H1 (cell line): ENCODE measurements at regions not wholly inside any gene's neighbourhood (a gene's known extent, or its start where the extent isn't known, plus 50 kb on each side); places are given as distances from the start of the nearest gene placed in this dataset.

Experiments used
- CTCF ChIA-PET: fragments of 300-600 bp; sonication (Branson Sonifier 250); formaldehyde crosslinking; loops from one replicate; lab custom pipeline; 2021; ENCODE audit not compliant: partially characterized antibody; lab: Charles Lee
- POLR2A ChIA-PET: fragments of 300-600 bp; sonication (Branson Sonifier 250); formaldehyde crosslinking; loops from one replicate; lab custom pipeline; 2021; ENCODE audit warnings: inconsistent platforms; ENCODE audit not compliant: partially characterized antibody; lab: Charles Lee
- DNase-seq, 2 experiments: peaks; one replicate each; pipeline versions ENCODE4 v3.0.0 to v3.0.0-alpha.2; 2010 to 2022; ENCODE audit warnings: low spot score in 2 of 2, low read depth in 1 of 2, mixed read lengths in 1 of 2
- FAIRE-seq: peaks from 2 replicates; lab custom pipeline; 2011; peaks lifted over from hg19 to GRCh38; lab: Jason Lieb, UNC
- H2AFZ ChIP-seq: 2 replicates; pipeline ENCODE4 v1.8.1; 2012; ENCODE audit warnings: low read length, inconsistent platforms
- H2AK5ac ChIP-seq: 2 replicates; pipeline ENCODE4 v1.6.1; 2013; ENCODE audit warnings: low read depth, low read length
- H2BK120ac ChIP-seq: replicated peaks from 2 replicates; pipeline ENCODE3; 2013; ENCODE audit warnings: low read depth, low read length, inconsistent platforms
- H2BK12ac ChIP-seq: 2 replicates; pipeline ENCODE4 v1.6.1; 2013; ENCODE audit warnings: low read depth, low read length
- H2BK15ac ChIP-seq: 2 replicates; pipeline ENCODE4 v1.6.1; 2013; ENCODE audit warnings: low read length
- H2BK20ac ChIP-seq: 2 replicates; pipeline ENCODE4 v1.6.1; 2013; ENCODE audit warnings: low read length
- H2BK5ac ChIP-seq: 2 replicates; pipeline ENCODE4 v1.6.1; 2013; ENCODE audit warnings: low read depth, low read length
- H3K14ac ChIP-seq: 2 replicates; pipeline ENCODE4 v1.6.1; 2013; ENCODE audit warnings: inconsistent platforms; ENCODE audit not compliant: insufficient read length
- H3K18ac ChIP-seq: 2 replicates; pipeline ENCODE4 v1.6.1; 2013; ENCODE audit warnings: low read length; ENCODE audit errors: extremely low read depth
- H3K23ac ChIP-seq: 2 replicates; pipeline ENCODE4 v1.6.1; 2013; ENCODE audit warnings: inconsistent platforms; ENCODE audit not compliant: insufficient read length
- H3K23me2 ChIP-seq: 2 replicates; pipeline ENCODE4 v1.6.1; 2013; ENCODE audit warnings: low read depth, low read length
- H3K27ac ChIP-seq: 2 replicates; pipeline ENCODE4 v1.6.1; 2011; ENCODE audit warnings: low read depth, low read length, inconsistent platforms
- H3K27me3 ChIP-seq, 4 experiments: replicated peaks in 1 of 4; 1 replicate in 1 of 4; 2 replicates in 3 of 4; pipeline versions ENCODE4 v1.6.1 to v1.8.1; 2011 to 2013; ENCODE audit warnings: low read length in 3 of 4, mild to moderate bottlenecking in 3 of 4, inconsistent platforms in 2 of 4, mixed read lengths in 2 of 4, moderate library complexity in 1 of 4; ENCODE audit not compliant: control insufficient read depth in 3 of 4, insufficient read depth in 3 of 4; ENCODE audit errors: extremely low read depth in 1 of 4
- H3K36me3 ChIP-seq, 4 experiments: 2 replicates each; pipeline versions ENCODE4 v1.6.1 to v1.8.1; 2011 to 2013; ENCODE audit warnings: mild to moderate bottlenecking in 4 of 4, low read length in 3 of 4, moderate library complexity in 2 of 4, control low read depth in 1 of 4, inconsistent platforms in 1 of 4; ENCODE audit not compliant: insufficient read depth in 4 of 4, control insufficient read depth in 2 of 4
- H3K4ac ChIP-seq: replicated peaks from 2 replicates; pipeline ENCODE3; 2013; ENCODE audit warnings: low read length, low read depth, mixed read lengths, inconsistent platforms; ENCODE audit not compliant: insufficient read length
- H3K4me1 ChIP-seq, 4 experiments: replicated peaks in 1 of 4; 1 replicate in 1 of 4; 2 replicates in 3 of 4; pipeline versions ENCODE4 v1.6.1 to v1.8.1; 2011 to 2013; ENCODE audit warnings: low read length in 3 of 4, inconsistent platforms in 2 of 4, mixed read lengths in 1 of 4; ENCODE audit not compliant: insufficient read depth in 4 of 4, control insufficient read depth in 3 of 4
- H3K4me2 ChIP-seq, 2 experiments: 2 replicates each; pipeline versions ENCODE4 v1.6.1 to v1.8.1; 2011 to 2013; ENCODE audit warnings: low read depth in 2 of 2, low read length in 2 of 2, control low read depth in 1 of 2, inconsistent platforms in 1 of 2, mild to moderate bottlenecking in 1 of 2; ENCODE audit not compliant: insufficient read depth in 1 of 2
- H3K4me3 ChIP-seq, 4 experiments: fragments of 200-600, 300-600 bp in 1 of 4; sonication (generic), shearing (Covaris generic), sonication (Bioruptor Twin) in 1 of 4; 2 replicates each; pipeline versions ENCODE4 v1.5.1 to v1.8.1; 2011 to 2016; ENCODE audit warnings: low read length in 4 of 4, low read depth in 3 of 4, control low read depth in 2 of 4, inconsistent platforms in 2 of 4, mild to moderate bottlenecking in 2 of 4, mixed read lengths in 1 of 4, moderate library complexity in 1 of 4; ENCODE audit not compliant: insufficient read depth in 2 of 4; ENCODE audit errors: extremely low read depth in 1 of 4
- H3K56ac ChIP-seq: replicated peaks from 2 replicates; pipeline ENCODE3; 2013; ENCODE audit warnings: low read depth, mild to moderate bottlenecking, mixed read lengths, low read length, inconsistent platforms; ENCODE audit not compliant: insufficient read length
- H3K79me1 ChIP-seq: 2 replicates; pipeline ENCODE4 v1.6.1; 2013; ENCODE audit warnings: low read depth, low read length, control low read depth
- H3K79me2 ChIP-seq, 2 experiments: 2 replicates each; pipeline versions ENCODE4 v1.6.1 to v1.8.1; 2012 to 2013; ENCODE audit warnings: low read length in 2 of 2, mild to moderate bottlenecking in 2 of 2, inconsistent platforms in 1 of 2; ENCODE audit not compliant: insufficient read depth in 2 of 2, control insufficient read depth in 1 of 2
- H3K9ac ChIP-seq, 4 experiments: replicated peaks in 1 of 4; 1 replicate in 1 of 4; 2 replicates in 3 of 4; pipeline versions ENCODE4 v1.6.1 to v1.8.1; 2011 to 2013; ENCODE audit warnings: low read depth in 3 of 4, low read length in 3 of 4, control low read depth in 2 of 4, mild to moderate bottlenecking in 2 of 4, moderate library complexity in 2 of 4, inconsistent platforms in 1 of 4; ENCODE audit errors: extremely low read depth in 1 of 4
- H3K9me3 ChIP-seq, 2 experiments: 2 replicates each; pipeline versions ENCODE4 v1.6.1 to v1.8.1; 2012 to 2013; ENCODE audit warnings: mild to moderate bottlenecking in 2 of 2, moderate library complexity in 2 of 2, control low read depth in 1 of 2, inconsistent platforms in 1 of 2, low read depth in 1 of 2, low read length in 1 of 2, mixed read lengths in 1 of 2; ENCODE audit not compliant: insufficient read depth in 2 of 2
- H4K20me1 ChIP-seq, 2 experiments: replicated peaks in 1 of 2; 2 replicates each; pipeline versions ENCODE3 to v1.8.1; 2011 to 2013; ENCODE audit warnings: inconsistent platforms in 2 of 2, low read length in 2 of 2, mild to moderate bottlenecking in 1 of 2; ENCODE audit not compliant: insufficient read depth in 2 of 2, control insufficient read depth in 1 of 2
- H4K5ac ChIP-seq: 2 replicates; pipeline ENCODE4 v1.6.1; 2013; ENCODE audit warnings: low read length, low read depth, mixed read lengths, inconsistent platforms; ENCODE audit not compliant: insufficient read length
- H4K8ac ChIP-seq: 2 replicates; pipeline ENCODE4 v1.8.0; 2013; ENCODE audit warnings: mild to moderate bottlenecking, moderate library complexity, low read length, inconsistent platforms; ENCODE audit not compliant: insufficient read depth; ENCODE audit errors: extremely low read depth
- H4K91ac ChIP-seq: replicated peaks from 2 replicates; pipeline ENCODE3; 2013; ENCODE audit warnings: low read length, mixed read lengths, inconsistent platforms; ENCODE audit not compliant: insufficient read length
- CHD1 ChIP-seq: IDR thresholded peaks from 2 replicates; pipeline ENCODE4 v1.6.1; 2012; ENCODE audit warnings: low read depth, low read length, improper control_type of control experiment
- EGR1 ChIP-seq: IDR thresholded peaks from 2 replicates; pipeline ENCODE4 v1.6.1; 2011; ENCODE audit warnings: low read depth, low read length, borderline replicate concordance
- HDAC6 ChIP-seq: IDR thresholded peaks from one replicate; pipeline ENCODE4 v1.7.1; 2012; ENCODE audit warnings: low read depth, mild to moderate bottlenecking, inconsistent platforms, low read length, moderate library complexity
- NANOG ChIP-seq: IDR thresholded peaks from 2 replicates; pipeline ENCODE4 v1.6.1; 2011; ENCODE audit warnings: low read length, low read depth, mild to moderate bottlenecking, inconsistent platforms; ENCODE audit not compliant: insufficient read depth, poor library complexity, severe bottlenecking
- SIX5 ChIP-seq: IDR thresholded peaks from 2 replicates; pipeline ENCODE4 v1.6.1; 2011; ENCODE audit warnings: mild to moderate bottlenecking, low read depth, low read length
- TBP ChIP-seq: IDR thresholded peaks from 2 replicates; pipeline ENCODE4 v1.6.1; 2011; ENCODE audit warnings: low read depth, low read length, improper control_type of control experiment
- WGBS, 2 experiments: shearing (Covaris generic) in 1 of 2; methylation state at CpG; one replicate each; pipeline versions ENCODE4 v1.1.6 to v1.1.7; 2013 to 2015; ENCODE audit warnings: low lambda C conversion rate in 2 of 2, mixed read lengths in 2 of 2, inconsistent platforms in 1 of 2, low coverage in 1 of 2, missing lambda C conversion rate in 1 of 2; ENCODE audit not compliant: insufficient replicate concordance in 2 of 2, insufficient coverage in 1 of 2, insufficient read length in 1 of 2; ENCODE audit errors: extremely low coverage in 1 of 2, missing lambda C conversion rate in 1 of 2; 5-methylcytosine and 5-hydroxymethylcytosine counted together

GRCh38 chr6:10060004-10060403 is 354.9 kb downstream of the TFAP2A start:
- Histone ChIP-seq H3K56ac (no peak overlapping the region), H3K79me1 (no peaks in the 10 kb centered on the region), H2BK120ac (no peak overlapping the region), H3K18ac (no peak overlapping the region), H2BK20ac (no peak overlapping the region), H3K4me3 (no peak overlapping the region), H3K14ac (no peak overlapping the region), H3K23ac (no peak overlapping the region), H3K27ac (no peak overlapping the region), H3K9me3 (no peaks in the 10 kb centered on the region), H2AK5ac (no peak overlapping the region), H3K4ac (no peak overlapping the region), H3K4me1 (peaks cover 0 to 7% (median 0%) of the 10 kb centered on the region in 4 experiments; a peak in 1 of 7 replicates), H3K36me3 (no peaks in the 10 kb centered on the region), H2AFZ (no peak overlapping the region), H2BK15ac (no peak overlapping the region), H2BK12ac (no peak overlapping the region), H4K5ac (no peak overlapping the region), H4K20me1 (no peaks in the 10 kb centered on the region), H3K23me2 (no peaks in the 10 kb centered on the region), H3K27me3 (no peaks in the 10 kb centered on the region), H3K9ac (no peak overlapping the region), H3K79me2 (no peaks in the 10 kb centered on the region), H2BK5ac (no peak overlapping the region), H4K91ac (no peak overlapping the region), H3K4me2 (no peak overlapping the region), H4K8ac (no peak overlapping the region)
- DNase-seq (no peak), FAIRE-seq (no peak)
- 79% methylated on average over 2 of the region's 2 CpGs; no CpG with 5 or more reads in 1 of the 2 experiments for WGBS, 2 experiments
- ChIA-PET POLR2A (no interaction called here), CTCF (interaction anchor here (0.9 kb wide), 1 partner anchor 30 kb away, joined by 3 read pairs; no protein-coding TSS in a partner anchor)
- TF ChIP-seq CHD1 (no peak), EGR1 (no peak), TBP (no peak), HDAC6 (no peak), SIX5 (no peak), NANOG (no peak)
